HG02973 (cell line): ENCODE measurements at regions not wholly inside any gene's neighbourhood (a gene's known extent, or its start where the extent isn't known, plus 50 kb on each side); places are given as distances from the start of the nearest gene placed in this dataset.
"Not testable (repeated sequence)": the region's sequence is repeated elsewhere in the genome, so short reads cannot be mapped to it uniquely, and the experiment has no call there.

Experiments used
- ATAC-seq: cut with Tn5 transposase; IDR thresholded peaks from one replicate; pipeline ENCODE4 v1.9.1; 2021; ENCODE audit warnings: moderate library complexity; ENCODE audit not compliant: unreplicated experiment

- ATAC-seq: no peak
Observed at GRCh38 chr15:35211240-35211902, 126.3 kb upstream of the NANOGP8 start.

DNA sequence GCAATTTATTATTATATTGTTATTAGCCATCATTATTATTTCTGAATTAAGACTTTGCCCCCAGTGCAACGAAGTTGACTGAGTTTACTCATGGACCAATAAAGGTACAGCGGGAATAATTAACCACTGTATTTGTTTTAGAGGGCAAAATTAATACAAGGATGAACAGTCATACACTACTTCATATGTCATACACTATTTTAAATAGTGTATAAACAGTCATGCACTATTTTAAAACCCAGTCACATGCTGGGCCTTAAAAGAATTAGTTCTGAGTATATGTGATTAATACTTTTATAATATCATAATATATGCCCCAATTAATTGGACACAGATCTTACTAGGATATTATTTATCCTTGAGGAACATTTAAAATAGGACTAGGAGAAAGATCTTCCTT lies 125.3 kb upstream of the NANOGP8 start:
- ATAC-seq: no peak

DNA sequence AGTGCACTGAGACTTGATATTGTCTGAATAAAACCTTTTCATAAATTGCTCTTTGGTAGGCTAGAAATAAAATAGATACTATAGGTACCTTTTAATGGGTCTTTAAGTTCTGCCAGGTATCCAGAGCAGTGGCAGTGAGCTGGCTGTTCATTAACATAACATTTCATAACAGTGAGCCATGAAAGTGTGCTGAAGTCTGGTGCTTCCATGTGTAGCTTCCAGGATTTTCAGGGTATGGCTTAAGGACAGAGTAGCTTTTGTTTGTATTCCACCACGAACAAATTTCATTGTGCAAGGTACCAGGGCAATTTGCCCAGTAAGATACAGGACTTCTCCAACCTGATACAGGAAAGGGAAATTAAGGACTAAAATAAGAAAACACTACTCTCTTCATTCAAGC lies 124.7 kb upstream of the NANOGP8 start:
- no peak for ATAC-seq

GRCh38 chr15:35208353-35208752 lies 123.3 kb upstream of the NANOGP8 start:
- ATAC-seq: no peak

GRCh38 chr15:35206060-35206675 lies 121.1 kb upstream of the NANOGP8 start:
- no peak for ATAC-seq

DNA sequence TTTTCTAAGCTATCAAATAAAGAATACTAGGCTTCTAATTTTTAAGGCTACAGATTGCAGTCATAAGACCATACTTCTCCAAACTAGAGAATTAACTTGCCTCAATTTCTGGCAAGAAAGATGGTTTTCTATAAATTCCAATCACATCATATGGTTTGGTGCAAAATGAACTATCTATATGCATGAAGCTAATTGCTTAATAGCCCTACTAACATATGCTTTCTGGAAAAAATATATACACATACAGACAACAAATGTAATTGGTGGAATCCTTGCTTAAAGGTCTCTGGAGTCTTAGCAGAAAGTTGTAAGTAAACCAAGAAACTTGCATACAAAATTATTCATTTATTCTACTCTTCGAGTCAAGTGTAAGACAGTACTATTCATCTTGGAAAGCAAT lies 113.1 kb upstream of the NANOGP8 start:
- ATAC-seq: no peak

GRCh38 chr15:35197754-35198153 lies 112.7 kb upstream of the NANOGP8 start:
- ATAC-seq: no peak

- no peak for ATAC-seq
Observed at GRCh38 chr15:35197306-35197705, 112.2 kb upstream of the NANOGP8 start.

DNA sequence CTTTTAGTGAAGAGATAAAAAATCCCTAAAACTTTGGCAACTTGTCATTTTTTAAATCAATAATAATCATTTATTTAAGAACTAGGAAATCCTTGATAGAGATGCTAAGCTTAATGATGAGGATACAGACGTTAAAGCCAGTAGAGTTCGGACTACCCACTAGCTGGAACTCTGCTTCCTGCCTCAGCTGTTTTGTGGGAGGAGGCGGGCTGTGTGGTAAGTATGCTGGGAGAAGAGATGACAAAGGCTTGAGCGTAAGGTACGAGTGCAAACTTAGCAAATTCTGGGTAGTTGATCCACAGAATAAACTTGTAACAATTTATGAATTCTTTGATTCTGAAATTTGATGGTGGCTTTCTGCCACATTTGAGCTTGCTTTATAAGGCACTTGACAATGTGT lies 111.2 kb upstream of the NANOGP8 start:
- ATAC-seq: no peak

DNA sequence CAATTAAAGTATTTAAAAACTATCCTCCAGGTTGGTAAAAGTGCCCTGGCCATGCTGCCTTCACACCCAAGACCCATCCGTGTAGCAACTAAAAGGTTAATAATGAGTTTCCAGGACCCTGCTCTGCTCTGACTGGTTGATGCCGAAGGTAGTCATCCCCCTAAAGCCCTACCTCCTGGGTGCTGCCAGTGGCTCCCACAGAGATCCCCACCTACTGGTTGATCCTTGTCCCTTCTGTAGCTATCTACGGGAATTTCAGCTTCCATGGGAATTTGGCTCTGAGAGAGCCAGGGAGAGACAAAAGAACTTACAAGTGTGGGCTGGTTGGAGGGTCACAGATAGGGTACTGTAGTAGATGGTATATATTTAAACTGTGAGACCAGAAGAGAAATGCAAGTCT lies 110.6 kb upstream of the NANOGP8 start:
- ATAC-seq: no peak

DNA sequence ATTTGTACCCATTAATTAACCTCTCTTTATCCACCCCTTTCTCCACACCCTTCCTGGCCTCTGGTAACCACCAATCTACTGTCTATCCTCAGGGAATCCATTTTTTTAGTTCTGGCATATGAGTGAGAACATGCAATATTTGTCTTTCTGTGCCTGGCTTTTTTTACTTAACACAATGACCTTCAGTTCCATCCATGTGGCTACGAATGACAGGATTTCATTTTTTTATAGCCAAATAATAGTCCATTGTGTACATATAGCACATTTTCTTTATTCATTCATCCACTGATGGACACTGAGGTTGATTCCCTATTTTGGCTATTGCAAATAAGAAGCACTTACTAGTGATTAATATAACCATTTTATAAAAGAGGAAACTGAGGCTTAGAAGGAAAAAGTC lies 109.9 kb upstream of the NANOGP8 start:
- ATAC-seq: no peak

- ATAC-seq: no peak
Observed at GRCh38 chr15:35194296-35194695, 109.2 kb upstream of the NANOGP8 start.

GRCh38 chr15:35191783-35192182 lies 106.7 kb upstream of the NANOGP8 start:
- no peak for ATAC-seq

DNA sequence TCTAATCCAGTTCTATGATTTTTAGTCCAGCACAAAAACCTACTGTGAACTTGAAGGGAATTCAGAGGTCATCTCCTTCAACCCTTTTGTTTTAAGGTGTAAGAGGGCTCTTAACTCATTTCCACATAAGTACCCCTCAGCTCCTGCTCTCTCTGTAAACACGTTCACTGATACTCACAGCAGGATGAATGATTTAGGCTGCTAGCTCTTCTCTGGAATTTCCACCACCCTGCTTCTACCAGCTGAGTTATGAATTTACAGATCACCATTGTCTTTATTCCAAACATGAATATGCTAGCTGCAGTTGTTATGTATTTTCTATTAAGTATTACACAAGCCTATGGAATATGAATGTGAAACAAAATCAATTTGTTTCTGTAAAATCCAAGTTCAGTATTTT lies 101.3 kb upstream of the NANOGP8 start:
- no peak for ATAC-seq

- no peak for ATAC-seq
Observed at GRCh38 chr15:35184646-35185045, 99.6 kb upstream of the NANOGP8 start.

DNA sequence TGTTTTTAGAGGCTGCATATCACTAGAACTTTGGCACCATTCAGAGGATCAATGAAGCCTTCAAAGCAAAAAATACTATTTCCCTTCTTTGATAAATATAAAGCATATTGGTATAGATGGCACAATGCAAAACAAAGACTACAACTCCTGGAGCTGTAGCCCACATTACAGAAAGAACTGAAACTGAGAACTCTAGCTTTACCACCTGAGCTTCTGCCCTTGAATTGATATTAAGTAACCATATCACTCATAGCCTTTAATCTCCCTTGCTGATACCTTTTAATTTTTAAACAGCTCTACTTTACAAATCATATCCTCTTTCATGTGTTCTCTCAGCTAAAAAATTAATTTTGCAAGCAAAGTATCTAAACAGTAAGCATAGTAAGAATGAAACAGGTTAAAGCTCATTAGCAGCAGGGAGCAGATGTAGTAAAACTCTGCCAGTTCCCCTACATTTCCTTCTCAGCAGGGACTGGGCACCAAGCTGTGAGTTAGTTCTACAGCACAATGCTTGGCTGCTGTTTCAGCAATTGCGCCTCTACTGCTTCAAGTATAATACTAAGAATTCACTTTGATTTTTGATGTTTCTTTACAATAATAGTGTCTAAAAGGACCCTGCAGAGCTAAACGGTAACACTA lies 97.9 kb upstream of the NANOGP8 start:
- ATAC-seq: peak; percentile 60

DNA sequence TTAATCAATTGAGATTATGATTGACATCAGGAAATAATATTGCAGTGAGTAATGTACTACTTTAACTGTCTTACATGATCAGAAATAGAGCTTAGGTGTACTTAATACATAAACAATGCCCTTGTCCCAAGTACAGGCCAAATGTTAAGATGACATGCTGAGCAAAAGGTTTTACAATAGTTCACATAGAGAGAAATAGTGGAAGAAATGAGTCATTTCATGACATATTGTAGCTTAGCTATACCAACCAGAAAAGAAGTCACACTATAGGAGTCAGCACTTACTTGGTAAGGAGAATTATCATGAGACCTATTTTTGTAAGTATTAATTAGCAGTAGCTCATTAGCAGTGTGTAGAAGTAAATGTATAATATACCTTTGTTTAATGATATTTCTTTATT lies 96.4 kb upstream of the NANOGP8 start:
- peak; percentile 84 for ATAC-seq

- no peak for ATAC-seq
Observed at GRCh38 chr15:35179739-35180138, 94.6 kb upstream of the NANOGP8 start.

GRCh38 chr15:35178186-35178585 lies 93.1 kb upstream of the NANOGP8 start:
- not testable (repeated sequence) for ATAC-seq

- no peak for ATAC-seq
Observed at GRCh38 chr15:35174948-35175347, 89.9 kb upstream of the NANOGP8 start.

DNA sequence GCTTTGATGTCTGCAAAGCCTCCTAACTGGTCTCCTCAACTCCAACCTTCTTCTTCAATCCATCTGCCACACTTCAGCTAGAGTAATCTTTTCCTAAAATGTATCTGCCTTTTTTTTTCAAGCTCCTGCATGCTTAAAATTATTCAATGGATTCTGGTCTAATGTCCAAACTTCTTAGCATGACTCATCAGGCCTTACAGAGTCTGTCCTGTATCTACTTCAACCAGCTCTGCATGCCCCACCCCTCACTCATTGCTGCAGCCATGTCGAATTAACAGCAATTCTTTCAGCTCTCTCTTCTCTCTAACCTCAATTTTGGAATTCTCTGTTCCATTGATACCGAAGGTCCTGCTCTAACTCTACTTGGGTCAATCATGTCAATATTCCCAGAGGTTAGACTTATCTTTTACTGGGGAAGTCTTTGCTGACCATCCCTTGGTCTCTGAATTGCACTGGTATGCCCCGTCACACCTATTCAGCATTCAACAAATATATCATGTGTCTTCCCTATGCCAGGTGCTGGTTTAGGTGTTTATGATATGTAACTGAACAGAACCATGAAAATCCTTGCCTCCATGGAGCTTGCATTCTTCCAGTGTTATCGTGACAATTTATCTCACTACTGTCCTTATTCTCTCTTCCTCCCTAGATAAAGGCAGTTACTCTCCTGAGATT lies 88.5 kb upstream of the NANOGP8 start:
- ATAC-seq: no peak

GRCh38 chr15:35170207-35170606 lies 85.1 kb upstream of the NANOGP8 start:
- ATAC-seq: no peak
